ENCODE measurements at regions not wholly inside any gene's neighbourhood (a gene's known extent, or its start where the extent isn't known, plus 50 kb on each side); places are given as distances from the start of the nearest gene placed in this dataset.

- no peak overlapping the region for H3K4me3 Mint-ChIP-seq
- TF ChIP-seq CTCF (IDR thresholded peaks at IDR 0.05) = no peak
- no peak for TF ChIP-seq EZH2 (IDR thresholded peaks at IDR 0.05)
- TF ChIP-seq EZH2phosphoT487 (IDR thresholded peaks at IDR 0.05) = no peak
- Histone ChIP-seq H3K9ac (no peak overlapping the region), H3F3A (ENCODE audit: low read depth) (no peaks in the 10 kb centered on the region), H3K36me3 (no peaks in the 10 kb centered on the region), H4K20me1 (ENCODE audit: low read depth) (no peaks in the 10 kb centered on the region), H3K79me2 (ENCODE audit: low read depth) (no peaks in the 10 kb centered on the region), H3K27ac (no peak overlapping the region), H3K4me1 (no peaks in the 10 kb centered on the region), H3K4me3 (no peak overlapping the region), H2AFZ (replicated peaks) (no peak overlapping the region), H3K4me2 (no peak overlapping the region), H3K27me3 (no peaks in the 10 kb centered on the region), H3K9me3 (ENCODE audit: low read depth) (peaks cover 5% of the 10 kb centered on the region)
- no peak for DNase-seq (ENCODE audit: low spot score)
- no peak overlapping the region for H3K27ac Mint-ChIP-seq
- no peaks in the 10 kb centered on the region for H3K4me1 Mint-ChIP-seq
- H3K9me3 Mint-ChIP-seq = peaks cover 2% of the 10 kb centered on the region
- H3K36me3 Mint-ChIP-seq = no peaks in the 10 kb centered on the region
- no peaks in the 10 kb centered on the region for H3K27me3 Mint-ChIP-seq (ENCODE audit: insufficient read depth, low read depth)
Measured at GRCh38 chrX:145953628-145954027, 136.0 kb downstream of the SLITRK2 start.

GRCh38 chrX:145990051-145990450 is 172.4 kb downstream of the SLITRK2 start:
- no peaks in the 10 kb centered on the region for H3K79me2 ChIP-seq (ENCODE audit: low read depth)
- H3K4me3 Mint-ChIP-seq = no peak overlapping the region
- peaks cover 2% of the 10 kb centered on the region for H3K9me3 ChIP-seq (ENCODE audit: low read depth)
- H3K27me3 ChIP-seq = no peaks in the 10 kb centered on the region
- no peaks in the 10 kb centered on the region for H3F3A ChIP-seq (ENCODE audit: low read depth)
- no peaks in the 10 kb centered on the region for H3K4me1 ChIP-seq
- no peaks in the 10 kb centered on the region for H3K36me3 Mint-ChIP-seq
- peaks cover 11% of the 10 kb centered on the region for H3K9me3 Mint-ChIP-seq
- H3K9ac ChIP-seq = no peak overlapping the region
- H3K27ac ChIP-seq = no peak overlapping the region
- no peak for DNase-seq (ENCODE audit: low spot score)
- H3K4me3 ChIP-seq = no peak overlapping the region
- H3K27ac Mint-ChIP-seq = no peak overlapping the region
- H4K20me1 ChIP-seq (ENCODE audit: low read depth) = no peaks in the 10 kb centered on the region
- no peak for TF ChIP-seq EZH2 (IDR thresholded peaks at IDR 0.05)
- TF ChIP-seq EZH2phosphoT487 (IDR thresholded peaks at IDR 0.05) = no peak
- no peak for TF ChIP-seq CTCF (IDR thresholded peaks at IDR 0.05)
- H3K27me3 Mint-ChIP-seq (ENCODE audit: insufficient read depth, low read depth) = peaks cover 3% of the 10 kb centered on the region
- H3K4me1 Mint-ChIP-seq = no peaks in the 10 kb centered on the region
- H2AFZ ChIP-seq (replicated peaks) = no peak overlapping the region
- no peak overlapping the region for H3K4me2 ChIP-seq
- H3K36me3 ChIP-seq = no peaks in the 10 kb centered on the region

- TF ChIP-seq EZH2phosphoT487 (IDR thresholded peaks at IDR 0.05) = no peak
- no peak for TF ChIP-seq CTCF (IDR thresholded peaks at IDR 0.05)
- TF ChIP-seq EZH2 (IDR thresholded peaks at IDR 0.05) = no peak
- Mint-ChIP-seq H3K4me1 (no peaks in the 10 kb centered on the region), H3K27me3 (ENCODE audit: insufficient read depth, low read depth) (no peaks in the 10 kb centered on the region), H3K4me3 (no peak overlapping the region), H3K36me3 (no peaks in the 10 kb centered on the region), H3K9me3 (no peaks in the 10 kb centered on the region), H3K27ac (no peak overlapping the region)
- Histone ChIP-seq H3K4me2 (no peak overlapping the region), H3K27ac (no peak overlapping the region), H3K9ac (no peak overlapping the region), H2AFZ (replicated peaks) (no peak overlapping the region), H3F3A (ENCODE audit: low read depth) (no peaks in the 10 kb centered on the region), H3K79me2 (ENCODE audit: low read depth) (no peaks in the 10 kb centered on the region), H3K4me1 (no peaks in the 10 kb centered on the region), H3K36me3 (no peaks in the 10 kb centered on the region), H3K9me3 (ENCODE audit: low read depth) (no peaks in the 10 kb centered on the region), H4K20me1 (ENCODE audit: low read depth) (no peaks in the 10 kb centered on the region), H3K4me3 (no peak overlapping the region), H3K27me3 (no peaks in the 10 kb centered on the region)
- DNase-seq (ENCODE audit: low spot score) = no peak
Measured at GRCh38 chrX:146006637-146007036, 189.0 kb downstream of the SLITRK2 start.

- no peak for TF ChIP-seq CTCF (IDR thresholded peaks at IDR 0.05)
- no peak for TF ChIP-seq EZH2 (IDR thresholded peaks at IDR 0.05)
- TF ChIP-seq EZH2phosphoT487 (IDR thresholded peaks at IDR 0.05) = no peak
- H3K79me2 ChIP-seq (ENCODE audit: low read depth) = no peaks in the 10 kb centered on the region
- H3K4me2 ChIP-seq = no peak overlapping the region
- no peak overlapping the region for H3K27ac ChIP-seq
- Mint-ChIP-seq H3K4me3 (no peak overlapping the region), H3K27ac (no peak overlapping the region), H3K9me3 (peaks cover 11% of the 10 kb centered on the region), H3K27me3 (ENCODE audit: insufficient read depth, low read depth) (no peaks in the 10 kb centered on the region), H3K36me3 (no peaks in the 10 kb centered on the region), H3K4me1 (no peaks in the 10 kb centered on the region)
- no peak overlapping the region for H3K4me3 ChIP-seq
- no peaks in the 10 kb centered on the region for H3K9me3 ChIP-seq (ENCODE audit: low read depth)
- no peak overlapping the region for H2AFZ ChIP-seq (replicated peaks)
- no peak overlapping the region for H3K9ac ChIP-seq
- no peaks in the 10 kb centered on the region for H3K36me3 ChIP-seq
- no peaks in the 10 kb centered on the region for H3F3A ChIP-seq (ENCODE audit: low read depth)
- H4K20me1 ChIP-seq (ENCODE audit: low read depth) = no peaks in the 10 kb centered on the region
- DNase-seq (ENCODE audit: low spot score) = no peak
- H3K4me1 ChIP-seq = no peaks in the 10 kb centered on the region
- no peaks in the 10 kb centered on the region for H3K27me3 ChIP-seq
Measured at GRCh38 chrX:146036000-146036399, 218.4 kb downstream of the SLITRK2 start.
